Daoy (cell line): ENCODE measurements at regions not wholly inside any gene's neighbourhood (a gene's known extent, or its start where the extent isn't known, plus 50 kb on each side); places are given as distances from the start of the nearest gene placed in this dataset.
"Not testable (repeated sequence)": the region's sequence is repeated elsewhere in the genome, so short reads cannot be mapped to it uniquely, and the experiment has no call there.

Experiments
- DNase-seq: peaks from one replicate; pipeline ENCODE4 v3.0.0-alpha.2; 2015; ENCODE audit warnings: low read depth

- DNase-seq = no peak
These were observed 185.8 kb upstream of the UBE3A start for GRCh38 chr15:25624504-25625177.

- DNase-seq = no peak
These were observed 184.9 kb upstream of the UBE3A start for GRCh38 chr15:25623708-25624107.

GRCh38 chr15:25620466-25620865 lies 181.6 kb upstream of the UBE3A start:
- no peak for DNase-seq

- no peak for DNase-seq
These were observed 180.9 kb upstream of the UBE3A start for GRCh38 chr15:25619761-25620160.

GRCh38 chr15:25619076-25619475 lies 180.3 kb upstream of the UBE3A start:
- DNase-seq = no peak

- no peak for DNase-seq
These were observed 179.3 kb upstream of the UBE3A start for GRCh38 chr15:25618161-25618560.

- peak; percentile 16 for DNase-seq
These were observed 177.6 kb upstream of the UBE3A start for GRCh38 chr15:25616471-25616870.

DNA sequence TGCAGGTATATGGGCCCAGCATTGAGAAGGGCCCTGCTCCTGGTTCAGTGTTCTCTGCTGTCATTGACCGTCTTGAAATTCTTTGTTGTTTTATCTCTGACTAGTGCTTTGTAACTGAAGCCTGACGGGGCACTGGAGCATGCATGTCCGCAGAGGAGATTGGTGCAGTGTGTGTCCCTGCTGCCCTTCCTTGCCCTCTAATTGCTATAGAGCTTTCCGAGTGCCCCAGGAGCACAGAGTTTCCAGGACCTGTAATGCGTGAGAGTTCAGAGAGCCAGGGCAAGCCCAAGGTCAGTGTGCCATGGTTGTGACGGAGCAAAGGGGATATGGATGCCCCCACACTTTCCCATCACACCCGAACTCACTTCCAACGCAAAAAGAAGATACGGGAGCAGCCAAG lies 174.3 kb upstream of the UBE3A start:
- DNase-seq = no peak

DNA sequence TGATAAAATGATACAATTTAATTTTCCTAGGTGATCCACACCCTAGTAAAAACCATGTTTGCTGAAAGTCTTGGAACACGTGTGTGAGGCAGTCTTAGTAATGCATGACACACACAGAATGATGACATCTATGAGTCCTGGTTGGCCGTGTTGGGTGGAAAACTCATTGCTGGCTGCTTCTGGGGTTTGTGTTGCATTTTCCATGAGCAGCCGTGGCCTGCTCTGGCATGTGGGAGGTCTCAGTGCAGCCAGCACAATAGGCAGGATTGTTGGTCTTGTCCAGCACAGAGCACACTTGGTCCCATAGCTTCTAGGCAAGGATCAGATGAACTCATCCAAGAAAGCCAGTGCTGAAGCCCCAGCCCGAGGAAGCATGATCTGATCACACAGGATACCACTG lies 172.8 kb upstream of the UBE3A start:
- peak; percentile 36 for DNase-seq

DNA sequence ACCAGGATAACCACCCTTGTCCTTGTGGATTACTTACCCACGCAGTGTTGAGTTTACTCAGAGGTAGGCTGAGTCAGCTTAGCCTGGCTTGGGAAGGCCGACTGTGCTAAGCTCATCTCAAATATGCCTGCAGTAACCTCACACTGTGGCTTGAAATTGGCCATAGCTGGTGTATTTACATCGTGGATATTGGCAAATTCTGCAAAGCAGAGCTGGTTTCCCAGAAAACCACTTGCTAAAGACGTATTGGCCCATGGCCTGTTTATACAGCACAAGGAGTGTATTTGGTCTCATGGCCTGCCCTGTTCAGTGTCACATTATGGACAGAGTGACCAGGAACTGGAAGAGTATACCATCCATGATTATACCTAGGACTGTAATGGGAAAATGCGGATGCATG lies 170.5 kb upstream of the UBE3A start:
- no peak for DNase-seq

- no peak for DNase-seq
These were observed 170.1 kb upstream of the UBE3A start for GRCh38 chr15:25608926-25609325.

GRCh38 chr15:25605151-25605550 lies 166.3 kb upstream of the UBE3A start:
- DNase-seq = no peak

DNA sequence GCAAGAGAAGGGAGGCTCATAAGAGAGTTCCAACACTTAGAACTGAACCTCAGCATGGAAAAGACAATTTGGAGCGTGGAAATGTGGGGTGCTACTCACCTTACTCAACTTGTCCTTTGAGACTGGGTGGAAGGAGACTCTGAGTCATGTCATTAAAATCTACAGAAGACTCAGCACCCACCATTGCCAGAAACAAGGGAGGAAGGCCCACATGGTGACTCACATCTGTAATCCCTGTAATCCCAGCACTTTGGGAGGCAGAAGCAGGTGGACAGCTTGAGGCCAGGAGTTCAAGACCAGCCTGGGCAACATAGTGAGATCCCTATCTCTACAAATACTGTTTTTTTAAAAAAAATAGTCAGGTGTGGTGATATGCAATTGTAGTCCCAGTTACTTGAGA lies 161.9 kb upstream of the UBE3A start:
- DNase-seq = peak; percentile 23

- DNase-seq = no peak
These were observed 158.7 kb upstream of the UBE3A start for GRCh38 chr15:25597571-25597970.

DNA sequence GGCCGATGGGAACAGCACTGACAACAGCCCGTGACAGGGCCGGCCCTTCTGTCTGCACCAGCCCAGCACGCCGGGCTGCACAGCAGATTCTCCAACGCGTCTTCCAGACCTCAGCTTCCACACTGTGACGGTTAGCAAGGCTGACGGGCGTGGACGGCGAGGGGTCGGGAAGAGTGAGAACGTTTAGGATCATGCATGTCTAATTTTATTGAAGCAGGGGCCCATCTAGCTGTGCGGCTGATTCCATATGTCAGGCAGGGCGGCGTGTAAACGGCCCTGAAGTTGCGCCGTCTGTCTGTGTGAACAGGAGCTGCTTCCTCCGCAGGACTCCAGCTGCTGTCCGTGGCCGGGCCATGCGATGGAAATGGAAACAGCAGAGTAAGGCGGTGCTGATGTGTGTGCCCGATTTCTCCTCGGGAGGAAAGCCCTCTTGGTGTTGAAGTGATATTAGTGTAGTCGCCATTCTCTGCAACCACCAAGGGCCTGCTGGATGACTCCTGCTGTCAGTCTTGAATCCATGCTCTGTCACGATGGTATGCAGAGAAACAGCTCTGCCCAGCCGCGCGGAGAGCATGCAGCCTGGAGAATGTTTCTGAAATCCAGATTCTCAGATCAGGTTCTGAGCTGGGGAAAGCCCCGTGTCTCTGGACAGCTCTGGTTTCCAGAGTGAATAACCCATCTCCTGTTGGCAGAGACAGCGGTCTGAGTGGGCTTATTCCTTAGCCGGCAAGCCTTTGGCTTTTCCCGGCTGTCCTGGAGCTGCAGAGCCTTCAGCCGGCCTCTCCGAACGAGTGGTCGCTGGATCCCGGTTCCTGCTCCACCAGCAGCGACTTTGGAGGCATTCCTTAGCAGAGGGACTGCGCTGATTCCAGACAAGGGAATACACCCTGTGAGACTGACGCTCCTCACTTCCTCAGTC lies 158.1 kb upstream of the UBE3A start:
- peak; percentile 32 for DNase-seq

DNA sequence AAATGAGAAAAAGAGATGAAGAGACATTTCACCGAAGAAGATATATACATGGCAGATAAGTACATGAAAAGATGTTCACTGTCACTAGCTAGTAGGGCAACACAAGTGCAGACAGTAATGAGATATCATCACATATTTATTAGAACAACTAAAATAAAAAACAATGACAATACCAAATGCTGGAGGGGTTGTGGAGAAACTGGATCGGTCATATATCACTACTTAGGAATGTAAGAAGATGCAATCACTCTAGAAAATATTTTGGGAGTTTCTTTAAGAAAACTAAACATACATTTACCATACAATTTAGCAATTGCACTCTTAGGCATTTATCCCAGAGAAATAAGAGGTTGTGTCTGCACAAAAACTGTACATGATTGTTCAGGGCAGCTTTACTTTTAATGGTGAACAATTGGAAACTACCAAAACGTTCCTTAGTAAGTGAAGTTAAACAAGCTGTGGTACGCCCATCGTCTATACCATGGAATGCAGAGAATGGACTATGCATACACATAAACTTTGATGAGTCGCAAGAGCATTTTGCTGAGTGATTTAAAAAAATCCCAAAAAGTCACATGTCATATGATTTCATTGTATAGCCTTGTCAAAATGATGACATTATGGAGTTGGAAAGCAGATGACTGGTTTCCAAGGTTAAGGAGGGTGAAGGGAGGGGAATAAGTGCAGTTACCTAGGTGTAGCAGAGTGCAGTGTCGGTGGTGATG lies 149.0 kb upstream of the UBE3A start:
- DNase-seq = no peak

GRCh38 chr15:25582886-25583285 lies 144.1 kb upstream of the UBE3A start:
- no peak for DNase-seq

DNA sequence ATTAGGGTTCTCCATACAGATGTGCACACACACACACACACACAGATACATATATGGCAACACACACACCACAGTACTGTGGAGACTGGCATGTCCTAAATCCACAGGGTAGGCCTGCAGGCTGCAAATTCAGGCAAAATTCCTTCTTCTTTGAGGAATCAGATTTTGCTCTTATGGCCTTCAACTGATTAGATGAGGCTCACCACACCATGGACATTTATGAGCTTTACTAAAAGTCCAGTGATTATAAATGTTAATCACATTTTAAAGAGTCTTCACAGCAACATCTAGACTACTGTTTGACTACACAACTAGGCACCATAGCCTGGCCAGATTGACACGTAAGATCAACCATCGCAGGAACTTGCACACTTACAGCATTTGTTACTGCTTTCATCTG lies 140.3 kb upstream of the UBE3A start:
- DNase-seq = no peak

DNA sequence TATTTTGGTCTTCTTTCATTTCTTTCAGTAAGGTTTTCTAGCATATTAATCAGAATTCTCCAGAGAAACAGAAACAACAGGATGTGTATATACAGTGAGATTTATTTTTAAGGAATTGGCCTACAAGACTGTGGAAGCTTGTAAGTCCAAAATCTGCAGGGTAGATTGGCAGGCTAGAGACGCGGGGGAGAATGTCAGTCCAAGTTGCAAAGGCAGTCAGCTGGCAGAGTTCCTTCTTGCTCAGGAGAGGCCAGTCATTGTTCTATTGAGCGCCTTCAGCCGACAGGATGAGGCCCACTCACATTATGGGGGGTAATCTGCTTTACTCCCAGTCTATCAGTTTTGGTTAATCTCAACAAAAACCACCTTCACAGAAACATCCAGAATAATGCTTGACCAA lies 133.4 kb upstream of the UBE3A start:
- DNase-seq = no peak

DNA sequence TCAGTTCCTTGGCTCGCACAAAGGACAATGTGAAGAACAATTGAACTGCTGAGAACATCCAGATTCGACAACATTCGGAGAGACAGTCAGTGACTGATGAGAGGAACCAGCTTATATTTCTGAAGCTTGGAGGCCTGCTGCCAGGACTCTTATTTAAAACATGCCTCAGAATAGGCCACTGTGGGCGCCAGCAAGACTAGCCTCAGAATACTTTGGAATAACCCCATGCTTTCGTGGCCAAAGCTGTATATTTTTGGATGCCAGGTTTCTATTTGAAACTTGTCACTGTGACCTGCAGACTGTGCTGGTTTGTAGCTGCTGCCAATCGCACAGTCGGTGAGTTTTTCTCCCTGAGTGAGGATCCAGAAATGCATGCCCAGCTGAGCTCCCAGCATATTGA lies 129.9 kb upstream of the UBE3A start:
- DNase-seq = no peak

DNA sequence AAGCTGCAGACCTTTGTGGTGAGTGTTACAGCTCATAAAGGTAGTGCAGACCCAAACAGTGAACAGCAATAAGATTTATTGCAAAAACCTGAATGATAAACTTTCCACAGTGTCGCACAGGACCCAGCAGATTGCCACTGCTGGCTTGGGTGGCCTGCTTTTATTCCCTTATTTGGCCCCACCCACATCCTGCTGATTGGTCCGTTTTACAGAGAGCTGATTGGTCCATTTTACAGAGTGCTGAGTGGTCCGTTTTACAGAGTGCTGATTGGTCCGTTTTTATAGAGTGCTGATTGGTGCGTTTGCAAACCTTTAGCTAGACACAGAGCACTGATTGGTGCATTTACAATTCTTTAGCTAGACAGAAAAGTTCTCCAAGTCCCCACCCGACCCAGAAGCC lies 127.7 kb upstream of the UBE3A start:
- DNase-seq = not testable (repeated sequence)

DNA sequence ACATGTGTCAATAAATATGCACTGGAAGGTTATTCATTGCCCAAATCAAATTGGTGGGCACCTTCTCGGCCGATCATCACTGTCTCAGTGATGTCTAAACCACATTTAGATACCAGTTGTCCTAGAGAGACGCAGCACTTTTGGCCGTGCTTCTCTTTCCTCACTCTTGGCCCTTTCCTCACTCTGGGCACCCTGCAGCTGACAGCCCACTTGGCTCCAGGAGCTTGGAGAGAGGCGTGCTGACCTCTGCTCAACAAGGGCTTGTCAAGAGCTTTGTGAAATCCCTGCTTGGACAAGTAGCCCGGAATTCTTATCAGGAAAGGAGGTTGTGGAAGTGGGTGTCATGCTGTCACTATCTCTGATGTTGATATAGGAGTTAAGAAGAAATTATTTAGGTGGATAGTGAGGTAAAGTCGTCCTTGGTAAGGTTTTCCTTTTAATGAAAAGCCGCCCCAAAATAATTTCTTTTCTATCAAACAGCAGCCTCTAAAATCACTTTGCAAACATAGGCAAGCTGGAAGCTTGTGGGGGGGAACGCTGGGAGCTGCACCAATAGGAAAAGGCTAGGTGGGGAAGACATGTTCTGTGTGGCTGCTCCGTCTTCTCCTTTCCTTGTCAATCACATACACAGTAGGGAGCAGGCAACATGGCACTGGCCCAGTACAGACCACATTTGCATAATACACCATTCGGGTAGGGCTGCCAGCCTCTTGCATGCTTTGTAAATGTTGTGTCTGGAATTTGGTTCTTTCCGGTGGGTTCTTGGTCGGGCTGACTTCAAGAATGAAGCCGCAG lies 126.8 kb upstream of the UBE3A start:
- DNase-seq = no peak
